SKM-1 (cell line): ENCODE measurements at regions not wholly inside any gene's neighbourhood (a gene's known extent, or its start where the extent isn't known, plus 50 kb on each side); places are given as distances from the start of the nearest gene placed in this dataset.
"Not testable (repeated sequence)": the region's sequence is repeated elsewhere in the genome, so short reads cannot be mapped to it uniquely, and the experiment has no call there.

Source experiments
- DNase-seq: peaks from one replicate; lab custom pipeline; 2025; ENCODE audit not compliant: unreplicated experiment; lab: John Stamatoyannopoulos, UW

DNA sequence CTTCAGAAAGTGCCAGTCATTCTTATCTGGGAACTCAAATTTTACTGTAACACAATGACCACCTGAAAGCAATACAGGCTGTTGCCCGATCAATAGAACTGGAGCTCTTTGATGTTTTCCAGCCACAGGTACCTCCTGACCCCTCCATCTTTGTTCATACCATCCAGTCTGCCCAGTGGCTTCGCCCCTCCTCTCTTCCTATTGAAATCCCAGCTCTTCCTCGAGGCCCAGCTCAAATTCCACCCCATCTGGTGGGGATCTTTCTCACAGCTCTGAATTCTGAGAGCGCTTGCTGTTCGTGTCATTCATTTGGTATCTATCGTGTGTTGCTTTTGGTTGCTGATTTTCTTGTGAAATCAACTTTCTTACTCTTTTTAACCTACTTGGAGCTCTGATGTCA lies 87.9 kb upstream of the CNKSR3 start:
- no peak for DNase-seq

DNA sequence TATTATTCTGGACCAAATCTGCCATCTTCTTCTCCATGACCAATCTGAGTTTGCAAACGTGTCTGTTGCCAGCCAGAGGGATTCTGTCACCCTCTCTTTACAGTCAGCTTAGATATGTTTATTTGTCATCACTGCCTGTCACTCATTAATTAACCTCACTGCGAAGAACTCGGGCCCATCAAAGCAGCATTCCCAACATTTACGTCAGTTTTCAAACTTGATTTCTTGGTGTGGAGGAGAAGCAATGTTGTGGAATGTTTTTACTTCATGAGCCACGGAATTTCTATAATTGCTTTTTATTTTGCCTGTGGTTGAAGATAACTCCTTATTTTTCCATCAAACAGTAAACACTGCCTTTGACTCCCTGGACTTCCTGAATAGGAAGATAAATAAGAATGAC lies 91.8 kb upstream of the CNKSR3 start:
- DNase-seq: no peak

DNA sequence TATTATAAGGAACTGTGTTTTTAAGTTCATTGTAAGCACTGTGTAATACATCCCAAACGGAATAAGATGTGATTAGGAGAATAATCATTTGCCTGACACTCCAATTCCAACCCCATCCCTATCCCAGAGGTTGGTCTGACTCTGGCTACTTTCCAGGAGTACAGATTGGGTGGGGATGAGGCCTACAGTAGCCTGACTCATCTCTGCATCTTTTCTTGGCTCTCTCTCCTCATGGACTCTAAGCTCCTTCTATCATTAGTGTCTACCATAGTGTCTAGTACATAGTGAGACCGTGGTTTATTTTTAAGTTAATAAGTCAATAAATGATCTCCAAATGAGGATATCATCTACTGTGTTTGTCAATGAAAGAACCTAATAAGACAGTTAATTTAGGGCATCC lies 92.2 kb upstream of the CNKSR3 start:
- DNase-seq: no peak

DNA sequence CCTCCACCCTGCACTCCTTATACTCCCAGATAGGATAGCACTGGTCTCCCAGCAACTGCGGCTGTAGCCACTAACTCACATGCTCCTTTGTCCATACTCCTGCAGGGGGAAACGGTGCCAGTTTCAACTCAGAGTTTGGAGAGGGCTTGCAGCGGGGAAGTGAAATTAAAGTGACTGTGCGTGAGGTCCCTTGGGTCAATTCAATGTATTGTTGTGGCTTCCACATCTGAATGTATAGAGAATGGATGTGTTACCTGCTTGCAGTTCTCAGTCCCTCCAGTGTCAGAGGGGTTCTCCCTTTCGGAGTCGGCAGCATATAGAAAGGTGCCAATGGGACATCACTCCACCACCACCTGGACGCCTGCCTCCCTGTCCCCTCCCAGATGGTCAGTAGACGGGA lies 93.6 kb upstream of the CNKSR3 start:
- DNase-seq: no peak

DNA sequence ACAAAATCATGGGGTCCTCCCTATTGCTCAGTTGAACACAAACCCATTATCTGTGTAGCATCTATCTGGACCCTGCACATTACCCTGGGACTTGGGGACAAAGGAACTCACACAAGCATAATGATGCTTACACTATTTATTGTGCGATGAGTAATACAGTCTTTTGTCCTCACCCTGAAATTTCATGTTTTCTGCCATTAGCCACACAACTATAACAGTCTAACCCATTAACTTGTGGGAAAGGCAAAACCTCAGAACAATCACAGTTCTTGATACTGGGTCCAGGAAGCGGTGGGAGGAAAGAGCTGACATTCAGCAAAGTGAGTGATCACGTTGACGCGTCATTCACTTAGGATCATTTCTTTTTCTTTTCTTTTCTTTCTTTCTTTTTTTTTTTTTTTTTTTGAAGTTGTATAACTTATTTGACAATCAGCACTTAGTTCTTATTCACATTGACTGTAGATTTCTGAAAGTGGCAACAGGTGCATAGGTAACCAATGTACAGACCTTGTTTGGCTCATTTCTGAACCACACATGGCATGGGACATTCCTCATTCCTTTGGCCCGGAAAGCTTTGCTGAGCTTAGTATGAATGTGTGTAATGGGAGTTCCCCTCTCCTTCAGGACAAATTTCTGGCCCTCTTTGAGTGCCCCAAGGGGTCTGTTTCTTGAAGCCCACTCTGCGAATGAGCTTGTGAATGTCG lies 94.8 kb upstream of the CNKSR3 start:
- DNase-seq: no peak

DNA sequence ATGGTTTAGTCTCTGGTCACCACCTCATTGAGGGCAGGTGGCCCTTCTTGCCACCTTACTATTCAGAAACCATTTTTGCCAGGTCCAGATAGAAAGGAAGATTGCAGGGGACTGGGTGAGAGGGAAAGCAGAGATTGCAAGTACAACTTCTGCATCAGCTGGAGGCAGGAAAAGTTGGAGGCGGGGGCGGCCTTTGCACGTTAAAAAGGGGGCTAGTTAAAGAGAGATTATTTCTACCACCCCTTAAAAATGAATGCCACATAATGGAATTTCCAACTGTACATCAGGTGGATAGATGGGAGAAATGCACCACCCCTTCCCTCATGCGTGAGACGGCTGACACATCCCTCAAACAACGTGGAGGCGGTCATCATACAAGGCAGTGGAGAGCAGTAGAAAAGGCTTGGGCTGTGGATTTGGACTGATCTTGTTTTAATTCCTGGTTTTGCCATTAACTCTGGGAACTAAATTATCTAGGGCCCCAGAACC lies 95.4 kb upstream of the CNKSR3 start:
- DNase-seq: no peak

DNA sequence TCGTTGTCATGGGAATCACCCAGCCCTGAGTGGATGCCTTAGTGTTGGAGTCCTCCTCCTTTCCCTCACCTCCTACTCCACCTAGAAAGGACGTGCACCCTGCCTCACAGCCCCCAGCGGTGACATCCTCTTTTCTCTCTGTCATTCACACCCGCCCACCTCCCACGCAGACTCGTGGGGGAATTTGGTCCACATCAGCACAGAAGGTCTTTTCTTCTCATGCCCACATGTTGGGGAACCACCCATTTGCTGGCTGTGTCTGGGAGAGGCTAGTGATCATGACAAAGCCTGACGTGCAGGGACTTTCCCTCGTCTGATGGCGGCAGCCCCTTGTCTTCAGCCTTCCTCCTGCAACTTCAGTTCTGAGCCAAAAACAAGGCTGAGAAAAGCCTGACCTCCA lies 96.0 kb upstream of the CNKSR3 start:
- DNase-seq: no peak

DNA sequence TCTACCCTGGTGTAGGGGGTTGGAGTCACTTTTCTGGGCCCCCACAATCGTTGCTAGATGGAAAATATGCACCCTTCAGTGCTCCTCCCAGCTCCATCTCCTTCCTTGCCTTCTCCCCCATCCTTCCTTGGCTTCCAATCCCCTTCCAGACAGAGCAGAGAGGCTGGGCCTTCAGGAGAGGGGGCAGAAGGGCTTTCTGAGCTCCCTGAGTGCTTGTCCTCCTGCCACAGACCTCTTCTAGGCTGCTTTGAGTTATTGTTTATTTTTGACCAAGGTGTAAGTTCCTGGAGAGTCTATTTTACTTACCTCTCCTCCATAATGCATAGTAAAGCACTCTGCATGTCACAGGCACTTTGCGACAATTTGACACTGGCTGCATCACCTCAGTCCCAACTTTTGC lies 96.4 kb upstream of the CNKSR3 start:
- DNase-seq: no peak

DNA sequence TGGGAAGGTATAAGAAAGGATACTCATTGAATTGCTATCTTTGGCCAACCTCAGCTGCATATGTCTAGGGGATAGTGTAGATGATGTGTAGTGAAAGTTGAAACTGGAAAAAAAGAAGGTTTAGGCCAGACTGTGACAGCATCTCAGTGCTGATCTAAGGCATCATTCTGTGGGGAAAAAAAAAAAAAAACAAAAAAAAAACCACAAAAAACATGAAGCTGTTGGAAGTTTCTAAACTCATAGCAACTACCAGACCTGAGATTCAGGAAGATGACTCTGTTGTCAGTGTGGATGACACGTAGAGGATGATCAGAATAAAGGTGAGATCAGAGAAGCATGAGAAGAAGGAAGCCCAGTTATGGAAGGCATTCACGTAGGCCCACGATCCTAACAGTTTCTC lies 100.8 kb upstream of the CNKSR3 start:
- no peak for DNase-seq

DNA sequence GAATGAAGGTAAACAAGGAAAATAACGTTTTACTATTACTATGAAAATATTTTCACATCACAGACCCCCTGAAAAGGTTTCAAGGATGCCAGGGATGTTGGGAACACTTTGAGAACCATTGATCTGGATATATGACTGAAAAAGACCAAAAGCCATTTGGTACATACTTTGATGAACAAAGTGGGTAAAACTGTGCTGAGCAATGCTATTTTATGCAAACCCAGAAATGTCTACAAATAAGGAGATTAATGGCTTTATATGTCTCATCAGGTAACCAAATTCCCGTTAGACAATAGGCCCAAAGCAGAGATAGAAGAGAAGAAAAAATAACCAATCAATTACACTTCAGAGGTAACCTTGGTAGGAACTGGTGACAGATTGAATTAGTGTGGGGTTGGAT lies 101.4 kb upstream of the CNKSR3 start:
- no peak for DNase-seq

DNA sequence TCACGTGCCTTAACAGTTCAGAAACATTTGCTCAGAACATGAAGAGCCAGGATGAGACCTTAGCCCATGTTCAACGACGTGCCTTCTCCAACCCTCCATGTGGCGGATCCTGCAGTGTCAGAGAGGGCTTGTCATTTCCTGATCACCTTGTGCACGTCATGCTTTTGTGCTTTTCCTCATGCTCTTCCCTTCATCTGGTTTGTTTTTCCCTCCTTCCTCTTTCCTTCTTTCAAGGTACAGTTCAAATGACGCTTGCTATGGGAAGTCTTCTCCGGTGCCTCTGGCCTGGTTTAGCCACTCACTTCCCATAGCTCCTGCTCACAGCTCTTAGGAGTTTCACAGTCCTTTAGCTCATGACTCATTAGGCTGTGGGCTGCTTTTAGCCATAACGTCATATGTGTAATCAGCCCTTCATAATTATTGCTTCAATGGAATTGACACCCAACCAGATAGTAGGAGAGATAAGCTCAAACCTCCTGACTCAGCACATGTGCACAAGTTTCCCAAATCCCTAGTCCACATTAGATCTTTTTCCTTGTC lies 102.7 kb upstream of the CNKSR3 start:
- no peak for DNase-seq

DNA sequence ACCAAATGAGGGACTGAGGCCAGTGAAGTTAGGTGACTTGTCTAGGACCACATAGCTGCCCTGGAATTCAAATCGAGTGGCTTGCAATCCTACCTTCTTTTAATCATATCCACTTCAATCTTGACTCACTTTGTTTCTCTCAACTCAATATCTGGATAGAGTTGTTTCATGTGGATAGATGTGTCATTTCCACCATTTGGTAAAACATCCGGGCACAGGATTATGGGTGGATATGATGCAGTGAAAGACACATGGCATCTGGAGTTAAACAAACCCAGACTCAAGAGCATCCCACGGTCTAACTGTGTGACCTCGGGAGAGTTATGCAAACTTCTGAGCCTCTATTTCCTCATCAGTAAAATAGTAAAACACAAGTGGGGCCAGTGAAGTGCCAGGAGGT lies 103.6 kb upstream of the CNKSR3 start:
- DNase-seq: no peak

DNA sequence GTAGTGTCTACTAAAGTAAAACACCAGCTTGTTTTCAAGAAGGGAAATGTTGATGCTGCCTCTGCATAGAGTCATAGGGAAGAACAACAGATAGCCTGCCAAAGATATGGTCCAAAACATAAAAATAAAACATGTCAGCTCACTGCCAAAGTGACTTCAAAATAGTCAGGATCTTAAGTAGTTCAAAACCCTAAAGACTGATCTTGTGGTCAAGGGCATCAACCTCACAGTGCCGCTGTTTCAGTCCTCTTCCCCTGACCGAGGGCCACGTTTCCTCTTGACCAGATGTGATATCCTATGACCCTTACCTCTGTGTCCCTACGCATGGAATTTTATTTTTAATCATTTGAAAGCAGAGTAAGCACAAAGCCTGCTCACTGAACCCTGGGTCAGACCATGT lies 104.2 kb upstream of the CNKSR3 start:
- DNase-seq: no peak

DNA sequence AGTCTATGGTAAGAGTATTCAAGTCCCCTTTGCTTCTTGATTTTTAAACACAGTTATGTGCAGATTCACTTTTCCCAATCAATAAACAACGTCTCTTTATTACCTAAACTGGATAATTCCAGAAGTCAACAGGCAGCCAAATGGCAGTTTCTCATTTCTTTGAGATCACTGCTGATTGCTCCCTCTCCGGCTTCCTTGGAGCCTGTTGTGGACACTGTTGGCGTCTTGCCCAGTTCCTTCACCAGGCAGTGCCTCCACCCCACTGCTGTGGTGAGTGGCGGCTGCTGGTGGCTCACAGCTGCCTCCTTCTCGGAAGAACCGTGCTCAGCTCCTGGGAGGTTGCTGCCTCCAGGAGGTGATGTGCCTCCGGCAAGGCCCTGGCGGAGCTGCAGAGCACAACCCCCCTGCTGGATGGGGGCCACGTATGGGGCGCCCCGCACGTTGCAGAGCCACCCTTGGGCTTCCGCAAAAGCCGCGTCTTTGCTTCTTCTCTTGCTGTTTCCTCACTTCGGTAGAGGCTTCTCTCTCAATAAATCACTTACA lies 105.1 kb upstream of the CNKSR3 start:
- no peak for DNase-seq

DNA sequence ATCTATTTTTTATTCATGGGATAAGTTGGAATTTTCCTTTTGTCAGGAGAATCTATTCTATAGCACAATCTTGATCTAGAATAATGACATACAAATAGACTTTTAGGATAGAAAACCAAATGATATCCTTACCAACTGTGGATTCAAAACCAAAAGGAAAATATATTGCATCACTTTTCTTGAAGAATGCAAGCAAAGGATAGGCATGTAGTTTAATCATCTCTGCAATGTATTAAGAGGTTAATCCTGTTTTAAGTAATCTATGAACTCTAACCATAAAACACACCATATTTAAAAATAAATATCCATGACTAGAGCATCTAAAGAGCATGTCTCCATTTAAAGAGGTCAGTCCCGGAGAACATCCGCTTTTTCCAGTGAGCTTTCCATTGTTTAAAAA lies 106.7 kb upstream of the CNKSR3 start:
- no peak for DNase-seq

DNA sequence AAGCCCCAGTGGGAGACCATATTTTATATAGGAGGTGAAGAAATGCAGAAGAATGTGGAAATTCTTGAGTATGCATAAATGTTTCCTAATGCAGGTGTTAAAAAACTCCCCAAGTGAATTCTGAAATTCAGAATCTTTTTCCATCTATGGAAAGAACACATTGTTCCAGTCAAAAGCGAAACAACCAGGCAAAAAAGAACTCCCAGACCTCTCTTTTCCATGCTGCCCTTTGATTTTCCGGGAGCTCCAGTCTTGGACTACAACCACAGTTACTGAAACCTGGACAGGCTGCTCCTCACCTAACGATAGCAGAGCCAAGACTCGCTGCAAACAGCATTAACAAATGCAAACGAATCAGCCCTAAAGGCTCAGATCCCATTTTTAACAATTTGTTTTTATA lies 108.7 kb upstream of the CNKSR3 start:
- DNase-seq: no peak

DNA sequence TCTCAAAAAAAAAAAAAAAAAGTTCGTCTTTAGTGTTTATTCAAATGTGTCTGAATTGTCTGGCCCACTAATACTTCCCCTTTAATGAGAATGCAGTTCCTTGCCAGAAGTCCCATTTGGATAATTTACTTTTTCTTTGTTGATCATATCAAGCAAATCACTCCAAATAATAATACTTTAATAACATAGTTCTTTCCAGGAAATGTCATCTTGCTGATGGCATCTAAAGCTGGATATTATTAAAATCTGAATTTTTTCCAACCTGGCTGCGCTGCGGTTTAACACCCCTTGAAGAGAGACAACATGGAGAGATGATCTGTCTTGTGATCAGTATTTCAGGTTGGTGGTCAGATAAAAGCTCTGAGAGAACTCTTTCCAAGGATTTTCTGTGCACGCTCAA lies 111.2 kb upstream of the CNKSR3 start:
- no peak for DNase-seq

DNA sequence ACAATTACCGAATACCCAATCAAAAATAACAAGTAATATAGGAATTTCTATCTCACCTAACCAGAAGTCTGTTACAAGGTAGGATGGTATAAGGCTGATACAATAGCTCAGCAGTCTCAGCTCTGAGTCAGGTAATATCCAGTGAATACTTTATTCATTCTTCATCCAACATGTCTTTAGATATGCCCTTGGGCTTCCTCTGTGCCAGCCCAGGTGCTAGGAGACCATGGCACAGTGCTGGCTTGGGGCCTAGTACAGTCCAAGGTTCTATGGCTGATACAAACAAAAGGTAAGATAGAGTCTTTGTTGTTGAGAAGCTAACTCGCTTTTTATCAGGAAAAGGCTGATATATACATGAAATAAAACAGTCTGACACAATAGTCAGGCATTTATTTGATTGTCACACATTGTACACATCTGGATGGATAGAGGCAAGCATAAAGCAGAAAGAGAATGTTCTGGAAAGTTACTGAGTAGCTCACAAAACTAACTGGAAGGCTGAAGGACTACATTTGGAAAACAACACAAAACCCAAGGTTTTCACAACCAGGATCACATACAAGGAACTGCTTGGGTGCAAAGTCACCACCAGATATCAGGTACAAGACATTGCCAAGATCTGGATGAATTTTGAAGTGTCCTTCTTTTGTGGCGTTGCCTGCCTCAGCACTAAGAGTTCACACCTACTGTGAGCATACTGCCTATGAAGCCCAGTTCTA lies 110.4 kb upstream of the SCAF8 start:
- DNase-seq: no peak

DNA sequence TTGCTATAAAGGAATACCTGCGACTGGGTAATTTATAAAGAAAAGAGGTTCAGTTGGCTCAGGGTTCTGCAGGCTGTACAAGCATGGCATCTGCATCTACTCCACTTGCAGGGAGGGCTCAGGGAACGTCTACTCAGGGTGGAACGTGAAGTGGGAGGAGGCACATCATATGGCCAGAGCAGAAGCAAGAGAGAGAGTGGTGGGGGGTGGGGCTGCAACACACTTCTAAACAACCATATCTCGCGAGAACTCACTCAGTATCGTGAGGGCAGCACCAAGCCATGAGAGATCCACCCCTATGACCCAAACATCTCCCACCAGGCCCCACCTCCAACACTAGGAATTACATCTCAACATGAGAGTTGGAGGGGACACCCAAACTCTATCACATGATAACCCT lies 109.8 kb upstream of the SCAF8 start:
- DNase-seq: no peak

DNA sequence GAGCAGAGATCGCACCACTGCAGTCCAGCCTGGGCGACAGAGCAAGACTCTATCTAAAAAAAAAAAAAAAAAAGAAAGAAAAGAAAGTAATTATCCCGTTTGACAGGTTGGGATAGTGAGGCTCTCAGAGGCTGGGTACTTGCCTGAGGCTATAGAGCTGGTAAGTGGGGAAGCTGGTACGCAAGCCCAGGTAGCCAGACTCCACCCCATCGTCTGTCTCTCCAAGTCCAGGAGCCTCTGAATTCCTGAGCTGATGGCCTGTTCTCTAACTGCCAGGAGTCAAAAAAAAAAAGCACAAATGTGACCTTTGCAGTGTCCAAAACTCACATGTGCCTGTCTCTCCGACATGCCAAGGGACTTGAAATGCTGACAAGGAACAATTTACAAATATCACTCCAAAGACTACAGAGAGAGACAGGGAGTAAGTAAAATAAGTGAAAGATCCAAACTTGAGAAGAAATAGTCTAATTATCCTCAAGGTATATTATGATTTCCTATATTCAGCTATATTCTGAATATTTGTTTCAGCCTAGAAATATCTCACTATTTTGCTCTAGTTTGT lies 109.1 kb upstream of the SCAF8 start:
- DNase-seq: no peak

DNA sequence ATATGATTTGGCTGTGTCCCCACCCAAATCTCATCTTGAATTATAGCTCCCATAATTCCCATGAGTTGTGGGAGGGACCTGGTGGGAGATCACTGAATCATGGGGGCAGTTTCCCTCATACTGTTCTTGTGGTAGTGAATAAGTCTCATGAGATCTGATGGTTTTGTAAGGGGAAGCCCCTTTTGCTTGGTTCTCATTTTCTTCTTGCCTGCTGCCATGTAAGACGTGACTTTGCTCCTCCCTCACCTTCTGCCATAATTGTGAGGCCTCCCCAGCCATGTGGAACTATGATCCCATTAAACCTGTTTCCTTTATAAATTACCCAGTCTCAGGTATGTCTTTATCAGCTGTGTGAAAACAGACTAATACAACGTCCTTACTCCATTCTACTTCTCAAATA lies 108.5 kb upstream of the SCAF8 start:
- not testable (repeated sequence) for DNase-seq

DNA sequence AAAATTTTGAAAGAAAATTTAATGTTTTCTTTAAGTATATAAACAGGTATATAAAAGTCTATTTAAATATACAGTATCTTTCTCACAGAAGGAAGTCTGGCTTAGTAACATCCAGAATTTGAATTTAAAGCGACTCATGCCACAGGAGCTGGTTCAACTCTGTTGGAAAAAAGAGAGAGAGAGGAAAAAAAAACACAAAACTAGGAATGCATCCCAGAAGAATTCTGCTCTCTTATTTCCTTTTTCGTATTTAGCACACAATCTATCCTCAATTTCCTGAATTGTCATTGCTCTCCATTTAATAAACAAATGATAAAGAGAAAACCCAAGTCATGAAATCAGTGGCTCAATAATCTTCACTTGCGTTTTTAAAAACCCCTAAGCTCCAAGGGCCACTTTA lies 107.5 kb upstream of the SCAF8 start:
- no peak for DNase-seq
